ENCODE measurements at regions not wholly inside any gene's neighbourhood (a gene's known extent, or its start where the extent isn't known, plus 50 kb on each side); places are given as distances from the start of the nearest gene placed in this dataset.

- Histone ChIP-seq H3K27me3 (ENCODE audit: control insufficient read depth in 2 of 2, insufficient read depth in 2 of 2, low read length in 2 of 2) (no peaks in the 10 kb centered on the region), H3K9me3 (replicated peaks; ENCODE audit: control insufficient read depth, insufficient read depth, low read depth, low read length) (no peaks in the 10 kb centered on the region), H3K9me1 (ENCODE audit: control insufficient read depth, insufficient read depth, low read length) (no peaks in the 10 kb centered on the region), H2AFZ (ENCODE audit: low read depth, low read length) (no peak overlapping the region), H3K36me3 (ENCODE audit: control insufficient read depth, insufficient read depth, low read length) (no peaks in the 10 kb centered on the region), H3K79me2 (ENCODE audit: control insufficient read depth, insufficient read depth, low read length) (no peaks in the 10 kb centered on the region), H3K4me1 (replicated peaks in 1 of 2; ENCODE audit: control insufficient read depth in 2 of 2, insufficient read depth in 2 of 2, low read length in 2 of 2) (no peaks in the 10 kb centered on the region), H3K9ac (ENCODE audit: insufficient read depth in 1 of 2, low read depth in 2 of 2, low read length in 2 of 2) (no peak overlapping the region), H3K27ac (ENCODE audit: extremely low read depth, low read depth, low read length) (no peak overlapping the region), H4K20me1 (replicated peaks; ENCODE audit: control insufficient read depth, insufficient read depth, low read length) (no peaks in the 10 kb centered on the region), H3K4me2 (ENCODE audit: insufficient read depth, low read length) (no peak overlapping the region), H3K4me3 (no peak overlapping the region)
- ChIA-PET CTCF (ENCODE audit: low intra/inter-chr PET ratio) (no interaction called here), POLR2A (no interaction called here)
- WGBS (ENCODE audit: insufficient coverage, low coverage, missing lambda C conversion rate): 4% methylated on average over 4 of the region's 4 CpGs
- no peak for TF ChIP-seq CBX5 (IDR thresholded peaks at IDR 0.05; ENCODE audit: borderline replicate concordance, low read depth)
- TF ChIP-seq THAP12 (CRISPR knock-in tag; IDR thresholded peaks at IDR 0.05): no peak
- no peak for TF ChIP-seq IRF2 (CRISPR knock-in tag; IDR thresholded peaks at IDR 0.05)
- TF ChIP-seq, protein P1, sequence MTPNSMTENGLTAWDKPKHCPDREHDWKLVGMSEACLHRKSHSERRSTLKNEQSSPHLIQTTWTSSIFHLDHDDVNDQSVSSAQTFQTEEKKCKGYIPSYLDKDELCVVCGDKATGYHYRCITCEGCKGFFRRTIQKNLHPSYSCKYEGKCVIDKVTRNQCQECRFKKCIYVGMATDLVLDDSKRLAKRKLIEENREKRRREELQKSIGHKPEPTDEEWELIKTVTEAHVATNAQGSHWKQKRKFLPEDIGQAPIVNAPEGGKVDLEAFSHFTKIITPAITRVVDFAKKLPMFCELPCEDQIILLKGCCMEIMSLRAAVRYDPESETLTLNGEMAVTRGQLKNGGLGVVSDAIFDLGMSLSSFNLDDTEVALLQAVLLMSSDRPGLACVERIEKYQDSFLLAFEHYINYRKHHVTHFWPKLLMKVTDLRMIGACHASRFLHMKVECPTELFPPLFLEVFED (CRISPR knock-in tag; conservative IDR thresholded peaks at IDR 0.05): no peak
- TF ChIP-seq ZNF407 (IDR thresholded peaks at IDR 0.05; ENCODE audit: low read depth): no peak
- TF ChIP-seq KLF10 (CRISPR knock-in tag; IDR thresholded peaks at IDR 0.05): no peak
- no TSS peak for BruUV-seq (replicated peaks)
- ATAC-seq (no peak), DNase-seq (ENCODE audit: extremely low read depth in 1 of 4, low spot score in 3 of 4) (no peak), FAIRE-seq (no peak)
- in situ Hi-C loops (cut with MboI) (no loop called here), intact Hi-C loops (cut with micrococcal nuclease) (no loop called here)
Measured at GRCh38 chr9:20236676-20237075, 385.6 kb downstream of the MLLT3 start.
